IMR-90 (cell line): ENCODE measurements at regions not wholly inside any gene's neighbourhood (a gene's known extent, or its start where the extent isn't known, plus 50 kb on each side); places are given as distances from the start of the nearest gene placed in this dataset.

Experiments used
- POLR2A ChIP-seq: IDR thresholded peaks from 2 replicates; pipeline ENCODE4 v1.6.1; 2012; ENCODE audit warnings: mild to moderate bottlenecking, low read depth, low read length
- TF ChIP-seq, protein P1 (sequence below): conservative IDR thresholded peaks from 2 replicates; pipeline ENCODE4 v1.5.1; 2012; ENCODE audit warnings: mild to moderate bottlenecking, low read depth, low read length, improper control_type of control experiment

DNA sequence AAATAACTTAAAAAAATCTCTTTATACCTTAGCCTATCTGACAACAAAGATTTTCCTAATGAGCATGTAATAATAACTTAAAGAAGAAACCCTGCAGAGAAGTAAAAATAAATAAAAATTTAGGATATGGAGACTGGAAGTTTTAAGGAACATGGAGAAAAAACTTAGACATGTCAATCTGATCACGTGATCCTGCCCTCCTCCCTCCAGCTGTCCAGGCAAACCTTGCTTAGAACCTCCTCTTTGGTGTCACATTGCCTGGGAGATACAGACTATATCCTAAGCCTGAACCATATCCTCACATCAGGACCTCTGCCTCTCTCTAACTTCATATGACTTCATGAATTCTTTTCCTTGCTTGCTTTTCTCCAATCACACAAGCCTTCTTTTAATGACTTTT lies 275.5 kb downstream of the CNTN3 start:
- no peak for TF ChIP-seq POLR2A
- TF ChIP-seq, protein P1, sequence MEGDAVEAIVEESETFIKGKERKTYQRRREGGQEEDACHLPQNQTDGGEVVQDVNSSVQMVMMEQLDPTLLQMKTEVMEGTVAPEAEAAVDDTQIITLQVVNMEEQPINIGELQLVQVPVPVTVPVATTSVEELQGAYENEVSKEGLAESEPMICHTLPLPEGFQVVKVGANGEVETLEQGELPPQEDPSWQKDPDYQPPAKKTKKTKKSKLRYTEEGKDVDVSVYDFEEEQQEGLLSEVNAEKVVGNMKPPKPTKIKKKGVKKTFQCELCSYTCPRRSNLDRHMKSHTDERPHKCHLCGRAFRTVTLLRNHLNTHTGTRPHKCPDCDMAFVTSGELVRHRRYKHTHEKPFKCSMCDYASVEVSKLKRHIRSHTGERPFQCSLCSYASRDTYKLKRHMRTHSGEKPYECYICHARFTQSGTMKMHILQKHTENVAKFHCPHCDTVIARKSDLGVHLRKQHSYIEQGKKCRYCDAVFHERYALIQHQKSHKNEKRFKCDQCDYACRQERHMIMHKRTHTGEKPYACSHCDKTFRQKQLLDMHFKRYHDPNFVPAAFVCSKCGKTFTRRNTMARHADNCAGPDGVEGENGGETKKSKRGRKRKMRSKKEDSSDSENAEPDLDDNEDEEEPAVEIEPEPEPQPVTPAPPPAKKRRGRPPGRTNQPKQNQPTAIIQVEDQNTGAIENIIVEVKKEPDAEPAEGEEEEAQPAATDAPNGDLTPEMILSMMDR = no peak
